ENCODE measurements at regions not wholly inside any gene's neighbourhood (a gene's known extent, or its start where the extent isn't known, plus 50 kb on each side); places are given as distances from the start of the nearest gene placed in this dataset.

DNA sequence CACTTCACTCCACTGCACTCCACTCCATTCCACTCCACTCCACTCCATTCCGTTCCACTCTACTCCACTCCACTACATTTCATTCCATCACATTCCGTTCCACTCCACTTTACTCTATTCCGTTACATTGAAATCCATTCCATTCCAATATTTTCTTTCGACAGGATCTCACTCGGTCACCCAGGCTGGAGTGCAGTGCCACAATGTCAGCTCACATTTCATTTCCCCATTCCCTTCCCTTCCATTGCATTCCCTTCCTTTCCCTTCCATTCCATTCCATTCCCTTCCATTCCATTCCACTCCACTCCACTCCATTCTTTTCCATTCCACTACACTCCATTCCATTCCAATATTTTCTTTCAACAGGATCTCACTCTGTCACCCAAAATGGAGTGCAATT is 1407.6 kb upstream of the USP9Y start:
- DNase-seq = no peak

DNA sequence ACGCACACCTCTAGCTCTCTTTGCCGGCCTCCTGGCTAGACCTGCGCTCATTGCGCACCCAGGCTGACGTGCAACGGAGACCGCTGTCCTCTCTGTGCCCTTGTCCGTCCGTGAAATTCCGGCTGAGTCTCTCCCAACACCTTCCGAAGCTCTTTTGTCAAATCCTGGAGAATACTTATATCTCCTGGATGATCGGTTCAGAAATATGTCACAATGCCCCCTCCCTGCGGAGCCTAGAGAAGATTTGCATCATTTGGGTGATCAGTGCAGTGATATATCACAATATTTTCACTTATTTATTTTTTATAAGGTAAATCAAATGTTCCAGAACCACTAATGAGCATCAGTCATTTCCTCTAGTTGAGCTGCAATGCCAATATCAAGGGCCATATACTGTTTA is 1366.9 kb upstream of the USP9Y start:
- DNase-seq = peak; percentile 0

Data from muscle of arm (tissue), 1 donor.